Amniotic epithelial cell (primary cell): ENCODE measurements at regions not wholly inside any gene's neighbourhood (a gene's known extent, or its start where the extent isn't known, plus 50 kb on each side); places are given as distances from the start of the nearest gene placed in this dataset.
A peak's percentile ranks its signal among the peaks of the same experiment; 100 is the strongest.
"Not testable (repeated sequence)": the region's sequence is repeated elsewhere in the genome, so short reads cannot be mapped to it uniquely, and the experiment has no call there.

Experiments used
- DNase-seq: peaks from one replicate; pipeline ENCODE4 v3.0.0-alpha.2; 2010; ENCODE audit warnings: low read depth

GRCh38 chr3:105979961-105980360 is 111.1 kb upstream of the CBLB start:
- peak; percentile 80 for DNase-seq

GRCh38 chr3:105982207-105982606 is 113.4 kb upstream of the CBLB start:
- peak; percentile 37 for DNase-seq

- DNase-seq, result peak; percentile 80
Observed at GRCh38 chr3:105984837-105985236, 116.0 kb upstream of the CBLB start.

- not testable (repeated sequence) for DNase-seq
Observed at GRCh38 chr3:105986343-105986742, 117.5 kb upstream of the CBLB start.

DNA sequence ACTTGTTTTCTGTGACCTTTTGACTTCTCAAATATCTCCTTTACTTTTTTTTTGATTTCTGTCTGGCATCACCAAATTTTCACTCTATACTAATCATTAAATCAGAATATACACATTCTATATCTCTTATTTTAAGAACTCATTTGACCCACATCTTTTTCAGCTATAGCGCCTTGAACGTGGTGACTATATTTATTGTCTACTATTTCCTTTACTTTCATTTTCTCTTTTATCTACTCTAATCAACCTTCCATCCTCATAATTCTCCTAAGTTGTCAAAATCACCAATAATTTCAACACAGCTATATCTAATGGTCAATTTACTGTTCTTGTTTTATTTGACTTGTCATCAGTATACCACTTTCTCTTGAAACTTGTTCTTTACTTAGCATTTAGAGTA is 119.0 kb upstream of the CBLB start:
- no peak for DNase-seq

GRCh38 chr3:105988540-105989212 is 119.9 kb upstream of the CBLB start:
- DNase-seq, result no peak

GRCh38 chr3:105996781-105997180 is 128.0 kb upstream of the CBLB start:
- peak; percentile 50 for DNase-seq

- DNase-seq, result no peak
Observed at GRCh38 chr3:105997466-105997799, 128.6 kb upstream of the CBLB start.

GRCh38 chr3:105997800-105998526 is 129.2 kb upstream of the CBLB start:
- peak; percentile 98 for DNase-seq

DNA sequence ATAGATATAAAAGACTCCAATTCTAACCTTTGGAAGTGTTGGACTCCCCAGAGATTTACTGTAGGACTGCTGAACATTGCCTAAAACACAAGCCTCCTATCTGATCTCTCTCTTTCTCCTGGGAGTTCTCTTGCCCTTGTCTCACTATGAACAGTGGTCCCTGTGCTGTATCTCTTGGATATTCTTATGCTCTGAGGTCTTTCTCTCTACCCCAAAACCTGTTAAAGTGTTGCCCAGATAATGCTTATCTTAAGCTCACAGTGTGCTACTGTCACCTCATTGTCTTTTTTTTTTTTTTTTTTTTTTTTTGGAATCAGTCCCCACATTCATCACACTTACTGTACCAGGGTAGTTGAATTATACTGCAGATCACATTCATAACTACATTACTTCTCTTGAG is 131.0 kb upstream of the CBLB start:
- no peak for DNase-seq

GRCh38 chr3:106001923-106002322 is 133.1 kb upstream of the CBLB start:
- no peak for DNase-seq

- DNase-seq, result peak; percentile 90
Observed at GRCh38 chr3:106004137-106004681, 135.4 kb upstream of the CBLB start.

- no peak for DNase-seq
Observed at GRCh38 chr3:106004826-106005225, 136.0 kb upstream of the CBLB start.

DNA sequence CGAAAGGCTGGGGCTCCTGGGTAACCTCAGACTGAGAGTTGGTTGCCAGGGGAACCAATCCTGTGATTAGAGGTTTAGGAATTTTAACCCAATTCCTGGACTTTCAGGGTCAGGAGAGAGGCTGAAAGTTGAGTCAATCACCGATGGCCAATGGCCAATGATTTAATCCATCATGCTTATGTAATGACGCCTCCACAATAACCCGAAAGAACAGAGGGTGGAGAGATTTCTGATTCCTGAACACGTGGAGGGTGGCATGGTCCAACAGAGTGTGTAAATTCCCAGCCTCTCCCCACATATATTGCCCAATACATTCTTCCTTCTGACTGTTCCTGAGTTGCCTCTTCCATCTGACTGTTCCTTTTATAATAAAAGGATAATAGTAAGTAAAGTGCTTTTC is 137.2 kb upstream of the CBLB start:
- DNase-seq, result peak; percentile 96

DNA sequence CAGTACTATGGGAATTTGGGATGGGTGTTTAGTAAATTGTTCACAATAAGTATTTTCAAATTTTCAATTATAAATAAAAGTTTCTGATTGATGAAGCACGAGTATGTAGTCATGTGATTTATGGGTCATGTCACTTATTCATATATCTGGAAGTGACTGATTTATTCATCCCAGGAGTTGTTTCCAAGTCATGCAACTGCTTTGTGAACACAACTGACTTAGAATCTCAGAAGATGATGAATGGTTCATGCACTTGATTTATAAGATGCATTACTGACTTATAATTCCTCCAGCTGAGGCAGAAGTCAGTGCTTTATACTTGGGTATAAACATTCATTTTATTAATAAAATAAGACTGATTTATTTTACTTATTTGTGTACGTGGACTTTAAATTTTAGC is 137.8 kb upstream of the CBLB start:
- DNase-seq, result no peak

- DNase-seq, result no peak
Observed at GRCh38 chr3:106007512-106007911, 138.7 kb upstream of the CBLB start.

- DNase-seq, result no peak
Observed at GRCh38 chr3:106008766-106009165, 140.0 kb upstream of the CBLB start.

DNA sequence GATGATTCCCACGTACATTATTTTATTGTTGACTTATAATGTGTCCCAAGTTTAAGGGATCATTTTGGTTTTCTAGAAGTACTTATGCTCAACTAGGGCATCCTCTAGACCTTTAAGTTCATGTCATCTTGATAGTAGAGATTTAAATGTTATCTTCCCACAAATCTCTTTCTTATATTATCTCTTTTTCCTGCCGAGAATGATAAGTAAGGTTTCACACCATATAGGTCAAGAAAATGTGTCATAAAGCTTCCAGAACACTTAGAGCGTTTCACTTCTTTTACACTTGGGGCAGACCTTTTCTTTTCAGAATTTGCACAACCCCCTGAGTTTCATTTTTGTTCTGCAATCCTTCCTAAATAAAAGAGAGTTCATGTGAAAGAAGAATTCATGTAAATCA is 142.0 kb upstream of the CBLB start:
- DNase-seq, result no peak

- peak; percentile 75 for DNase-seq
Observed at GRCh38 chr3:106013971-106014370, 145.2 kb upstream of the CBLB start.

DNA sequence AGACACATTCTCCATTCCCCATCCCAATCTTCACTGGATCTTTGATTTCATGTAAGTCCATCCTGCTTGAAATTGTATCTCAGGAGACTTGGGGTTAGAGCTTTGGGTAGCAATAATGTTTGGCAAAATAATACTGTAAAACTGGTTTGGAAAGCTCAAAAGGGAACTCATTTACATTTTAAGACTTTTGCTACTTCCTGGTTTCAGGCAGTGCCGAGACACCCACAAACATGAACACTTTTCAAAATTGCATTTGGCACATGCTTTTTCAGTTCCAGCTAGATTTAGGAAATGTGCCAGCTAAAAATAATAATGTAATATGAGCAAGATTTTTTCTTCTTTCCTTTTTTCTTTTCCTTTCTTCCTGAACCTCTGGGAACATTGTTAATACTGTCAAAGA is 145.7 kb upstream of the CBLB start:
- DNase-seq, result no peak

DNA sequence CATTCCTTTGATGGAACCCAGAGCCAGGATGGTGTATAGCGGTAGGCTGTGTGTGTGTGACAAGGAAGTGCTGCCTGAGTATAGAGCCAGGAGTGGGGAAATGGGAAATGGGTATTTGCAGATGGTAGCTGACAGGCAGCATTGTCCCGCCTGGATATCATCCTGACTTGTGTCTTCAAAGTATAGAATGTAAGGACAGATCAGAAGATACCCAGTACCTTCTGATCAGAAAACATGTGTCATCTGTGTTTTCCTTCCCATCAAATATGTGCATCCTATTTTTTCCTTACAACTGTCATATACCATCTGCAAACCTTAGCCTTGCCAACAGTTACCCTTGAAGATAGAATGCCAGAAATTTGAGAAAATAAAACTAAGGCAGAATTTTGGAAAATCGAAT is 146.2 kb upstream of the CBLB start:
- DNase-seq, result no peak

- no peak for DNase-seq
Observed at GRCh38 chr3:106018102-106018501, 149.3 kb upstream of the CBLB start.

DNA sequence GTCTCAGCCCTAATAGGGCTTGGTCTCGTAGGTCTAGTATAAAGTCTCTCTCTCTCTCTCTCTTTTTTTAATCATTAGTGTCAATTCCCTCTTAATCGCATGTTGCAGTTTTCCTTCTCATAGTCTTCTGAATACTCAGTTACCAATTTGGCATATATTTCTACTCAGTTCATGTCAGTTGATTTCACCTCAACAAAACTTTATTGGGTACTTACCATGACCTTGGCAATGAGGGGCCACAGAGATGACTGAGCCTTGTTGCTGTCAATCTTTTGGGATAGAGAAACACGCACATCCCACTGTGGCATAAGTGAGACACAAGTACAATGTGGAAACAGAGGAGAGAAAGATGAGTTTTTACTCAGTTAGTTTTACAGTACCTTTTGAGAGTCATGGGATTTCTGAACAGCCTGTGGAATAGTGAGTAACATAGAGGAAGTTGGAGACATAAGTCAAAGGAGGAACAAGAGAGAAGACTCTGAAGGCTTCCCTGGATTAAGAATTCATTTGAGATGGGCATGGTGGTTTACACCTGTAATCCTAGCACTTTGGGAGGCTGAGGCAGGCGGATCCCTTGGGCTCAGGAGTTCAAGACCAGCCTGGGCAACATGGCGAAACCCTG is 150.2 kb upstream of the CBLB start:
- no peak for DNase-seq
